Activated CD8-positive, alpha-beta memory T cell treated with anti-CD3 and anti-CD28 coated beads for 24 hours (primary cell): ENCODE measurements at regions not wholly inside any gene's neighbourhood (a gene's known extent, or its start where the extent isn't known, plus 50 kb on each side); places are given as distances from the start of the nearest gene placed in this dataset.

Experiments used
- DNase-seq: peaks from one replicate; pipeline ENCODE4 v3.0.0-alpha.2; 2020

GRCh38 chr6:169853196-169854082 lies 102.0 kb downstream of the ERMARD start:
- DNase-seq: peak; percentile 45

GRCh38 chr6:169852504-169853195 lies 101.2 kb downstream of the ERMARD start:
- DNase-seq: peak; percentile 13

GRCh38 chr6:169851641-169852503 lies 100.5 kb downstream of the ERMARD start:
- DNase-seq: peak; percentile 32

DNA sequence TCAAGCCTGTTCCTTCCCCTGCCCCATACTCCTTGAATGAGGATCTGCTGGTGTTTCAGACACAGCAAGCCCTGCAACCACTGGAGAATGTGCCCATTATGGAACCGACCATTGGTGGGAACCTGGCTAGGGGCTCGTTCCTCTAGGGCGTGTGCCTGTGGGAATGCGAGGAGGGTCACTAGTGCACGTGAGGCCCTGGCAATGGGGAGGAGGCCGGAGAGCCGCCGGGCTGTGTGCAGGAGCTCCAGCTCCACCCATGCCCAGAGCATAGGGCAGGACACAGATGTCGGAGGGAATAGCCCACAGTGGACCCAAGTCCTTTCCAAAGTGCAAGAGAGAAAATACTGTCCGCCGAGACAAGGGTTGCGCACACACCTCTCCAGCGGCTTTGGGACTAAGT lies 99.3 kb downstream of the ERMARD start:
- peak; percentile 35 for DNase-seq

GRCh38 chr6:169850154-169850553 lies 98.7 kb downstream of the ERMARD start:
- peak; percentile 4 for DNase-seq

- DNase-seq: peak; percentile 32
These were observed 98.0 kb downstream of the ERMARD start for GRCh38 chr6:169849396-169849795.

- DNase-seq: peak; percentile 32
These were observed 97.5 kb downstream of the ERMARD start for GRCh38 chr6:169848946-169849345.

GRCh38 chr6:169847901-169848311 lies 96.5 kb downstream of the ERMARD start:
- DNase-seq: no peak

GRCh38 chr6:169847141-169847674 lies 95.8 kb downstream of the ERMARD start:
- no peak for DNase-seq

GRCh38 chr6:169846286-169847056 lies 95.0 kb downstream of the ERMARD start:
- DNase-seq: peak; percentile 24

DNA sequence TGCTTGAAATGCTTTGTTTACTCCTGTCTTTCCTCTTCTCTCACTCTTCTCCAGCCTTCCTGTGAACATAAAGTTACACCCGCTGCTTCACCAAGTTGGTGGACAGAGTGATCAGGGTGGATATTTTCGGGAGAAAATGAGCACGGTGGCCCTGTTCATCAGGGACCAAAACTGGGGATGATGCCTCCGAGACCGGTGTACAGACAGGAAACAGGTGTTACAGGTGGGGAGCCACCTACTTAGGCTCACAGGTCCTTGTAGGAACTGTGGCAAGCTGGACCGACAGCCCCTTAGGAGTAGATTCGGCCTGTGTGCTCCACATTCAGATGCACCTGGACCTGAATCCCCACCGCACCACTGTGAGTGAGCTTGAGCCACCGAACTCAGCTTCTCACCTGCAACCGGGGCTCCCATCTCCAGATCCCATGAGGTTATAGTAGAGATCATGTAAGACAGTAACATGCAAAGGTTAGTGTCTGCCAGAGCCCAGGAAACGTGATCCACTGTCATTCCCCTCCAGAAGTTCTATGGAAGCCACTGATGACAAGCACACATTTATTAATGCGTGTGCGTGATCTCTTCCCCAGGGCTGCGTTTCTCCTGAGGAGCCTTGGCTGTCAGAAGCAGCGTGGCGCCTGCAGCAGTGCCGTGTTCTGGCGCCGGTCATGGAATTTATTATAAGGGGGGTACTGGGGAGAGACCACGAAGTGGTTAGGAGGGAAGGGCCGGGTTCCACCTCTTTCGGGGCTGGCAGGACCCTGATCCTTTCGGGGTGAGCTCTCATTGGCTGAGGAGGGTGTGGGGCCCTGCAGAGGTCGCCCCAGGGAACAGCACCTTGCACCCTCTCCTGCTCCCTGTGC lies 94.2 kb downstream of the ERMARD start:
- DNase-seq: peak; percentile 37

- DNase-seq: peak; percentile 45
These were observed 93.5 kb downstream of the ERMARD start for GRCh38 chr6:169844946-169845345.

GRCh38 chr6:169843991-169844390 lies 92.6 kb downstream of the ERMARD start:
- DNase-seq: peak; percentile 37

GRCh38 chr6:169843110-169843509 lies 91.7 kb downstream of the ERMARD start:
- DNase-seq: peak; percentile 37

DNA sequence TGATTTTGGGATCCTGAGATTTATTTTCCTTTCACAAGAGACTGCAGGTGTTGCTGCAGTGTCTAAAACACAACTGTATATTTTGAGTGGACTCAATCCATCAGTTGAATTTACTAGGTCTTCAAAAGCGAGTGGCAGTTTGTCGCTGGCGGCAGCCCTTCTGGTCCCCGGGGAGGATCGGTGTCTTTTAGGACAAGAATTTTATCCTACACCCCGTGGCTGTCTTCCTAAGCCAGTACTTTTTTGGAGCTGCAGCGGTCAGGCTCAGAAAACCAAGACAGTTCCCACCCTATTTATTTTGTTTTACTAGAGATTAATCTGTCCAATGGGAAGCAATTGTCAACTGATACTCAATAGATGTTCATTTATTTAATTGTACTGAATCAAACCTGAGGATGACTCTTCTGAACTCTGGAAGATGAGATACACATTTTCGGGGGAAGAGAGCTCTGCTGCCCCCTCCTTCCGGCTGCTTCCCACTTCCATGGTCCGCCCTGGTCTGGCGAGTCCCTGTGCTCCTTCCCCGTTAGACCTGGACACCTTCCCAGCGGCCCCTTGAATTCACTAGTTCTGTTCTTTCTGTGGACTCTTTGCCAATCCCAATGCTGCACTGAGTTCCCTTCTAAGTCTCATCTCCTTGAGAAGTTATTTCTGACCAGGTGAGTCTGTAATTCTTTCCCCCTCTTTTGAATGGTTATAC lies 90.6 kb downstream of the ERMARD start:
- peak; percentile 17 for DNase-seq

- peak; percentile 19 for DNase-seq
These were observed 89.8 kb downstream of the ERMARD start for GRCh38 chr6:169841251-169841650.

- peak; percentile 52 for DNase-seq
These were observed 88.6 kb downstream of the ERMARD start for GRCh38 chr6:169839898-169840631.

DNA sequence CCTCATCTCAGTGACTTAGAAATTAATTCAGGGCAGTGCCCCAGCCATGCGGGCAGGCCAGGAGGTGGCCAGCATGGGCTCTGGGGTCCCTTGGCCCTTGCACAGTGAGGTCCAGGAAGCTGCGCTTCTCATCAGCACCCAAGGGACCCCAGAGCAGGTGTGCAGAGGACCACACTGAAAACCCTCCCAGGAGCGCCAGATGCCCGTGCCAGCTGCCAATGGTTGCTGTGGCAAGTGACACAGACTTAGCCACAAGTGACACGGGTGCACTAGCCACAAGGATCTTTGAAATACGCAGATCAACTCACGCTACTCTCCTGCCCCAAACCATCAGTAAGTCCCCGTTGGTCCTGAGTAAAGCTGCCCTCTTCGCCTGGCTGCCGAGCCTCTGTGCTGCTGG lies 88.1 kb downstream of the ERMARD start:
- no peak for DNase-seq

- DNase-seq: peak; percentile 51
These were observed 87.6 kb downstream of the ERMARD start for GRCh38 chr6:169839029-169839481.
